ENCODE measurements at regions not wholly inside any gene's neighbourhood (a gene's known extent, or its start where the extent isn't known, plus 50 kb on each side); places are given as distances from the start of the nearest gene placed in this dataset.
"Not testable (repeated sequence)": the region's sequence is repeated elsewhere in the genome, so short reads cannot be mapped to it uniquely, and the experiment has no call there.

- FAIRE-seq = no peak
Observed at GRCh38 chr3:33919312-33920120, 121.1 kb downstream of the PDCD6IP start.

- no peak for FAIRE-seq
Observed at GRCh38 chr3:33920511-33920910, 122.1 kb downstream of the PDCD6IP start.

GRCh38 chr3:33921608-33922007 is 123.2 kb downstream of the PDCD6IP start:
- no peak for FAIRE-seq

GRCh38 chr3:33926998-33927605 is 128.7 kb downstream of the PDCD6IP start:
- FAIRE-seq = no peak

- FAIRE-seq = no peak
Observed at GRCh38 chr3:33929813-33930212, 131.4 kb downstream of the PDCD6IP start.

- FAIRE-seq = no peak
Observed at GRCh38 chr3:33931512-33931911, 133.1 kb downstream of the PDCD6IP start.

GRCh38 chr3:33932010-33932764 is 133.8 kb downstream of the PDCD6IP start:
- FAIRE-seq = no peak

- FAIRE-seq = no peak
Observed at GRCh38 chr3:33936171-33936920, 137.9 kb downstream of the PDCD6IP start.

- no peak for FAIRE-seq
Observed at GRCh38 chr3:33936921-33937525, 138.6 kb downstream of the PDCD6IP start.

GRCh38 chr3:33937628-33938027 is 139.2 kb downstream of the PDCD6IP start:
- FAIRE-seq = no peak

- FAIRE-seq = no peak
Observed at GRCh38 chr3:33940149-33940548, 141.7 kb downstream of the PDCD6IP start.

- no peak for FAIRE-seq
Observed at GRCh38 chr3:33940736-33941135, 142.3 kb downstream of the PDCD6IP start.

- FAIRE-seq = no peak
Observed at GRCh38 chr3:33941804-33942203, 143.4 kb downstream of the PDCD6IP start.

GRCh38 chr3:33942483-33943150 is 144.2 kb downstream of the PDCD6IP start:
- FAIRE-seq = no peak

GRCh38 chr3:33943277-33943676 is 144.8 kb downstream of the PDCD6IP start:
- no peak for FAIRE-seq

GRCh38 chr3:33946612-33947011 is 148.2 kb downstream of the PDCD6IP start:
- FAIRE-seq = not testable (repeated sequence)

GRCh38 chr3:33947272-33948195 is 149.1 kb downstream of the PDCD6IP start:
- no peak for FAIRE-seq

- FAIRE-seq = no peak
Observed at GRCh38 chr3:33949074-33949473, 150.6 kb downstream of the PDCD6IP start.

- FAIRE-seq = no peak
Observed at GRCh38 chr3:33954956-33955355, 156.5 kb downstream of the PDCD6IP start.

- no peak for FAIRE-seq
Observed at GRCh38 chr3:33956206-33956605, 157.8 kb downstream of the PDCD6IP start.

GRCh38 chr3:33956776-33957175 is 158.3 kb downstream of the PDCD6IP start:
- FAIRE-seq = no peak

All from endometrium (tissue), 2 donors.